Upper lobe of right lung (tissue), 1 donor: ENCODE measurements at regions not wholly inside any gene's neighbourhood (a gene's known extent, or its start where the extent isn't known, plus 50 kb on each side); places are given as distances from the start of the nearest gene placed in this dataset.

Experiments used
- ATAC-seq: fragments of 200-7000 bp; cut with Tn5 transposase; one replicate; pipeline ENCODE4 v1.9.1; 2020; ENCODE audit warnings: mild to moderate bottlenecking, moderate library complexity
- DNase-seq: peaks from one replicate; pipeline ENCODE4 v3.0.0-alpha.2; 2020
- H3K27ac ChIP-seq: fragments of 200-600 bp; one replicate; pipeline ENCODE4 v1.8.0; 2022
- H3K27me3 ChIP-seq: fragments of 200-600 bp; one replicate; pipeline ENCODE4 v1.8.0; 2022; ENCODE audit warnings: mild to moderate bottlenecking
- H3K36me3 ChIP-seq: fragments of 200-600 bp; one replicate; pipeline ENCODE4 v1.8.0; 2022
- H3K4me1 ChIP-seq: fragments of 200-600 bp; one replicate; pipeline ENCODE4 v1.8.0; 2022
- H3K4me3 ChIP-seq: fragments of 200-600 bp; one replicate; pipeline ENCODE4 v1.8.0; 2022; ENCODE audit warnings: mild to moderate bottlenecking
- H3K9me3 ChIP-seq: fragments of 200-600 bp; one replicate; pipeline ENCODE4 v1.8.0; 2022
- intact Hi-C: fragments of 100-400 bp; cut with DNase I; formaldehyde crosslinking; loops from one replicate; pipeline ENCODE4 v1.11.0; 2022
- TF ChIP-seq, protein P1 (sequence below): fragments of 200-600 bp; IDR thresholded peaks from one replicate; pipeline ENCODE4 v1.8.0; 2022; ENCODE audit warnings: antibody characterized with exemption
- donor health status: DM: no; HTN: yes; CAD: no; lungs with severe emphysema.

DNA sequence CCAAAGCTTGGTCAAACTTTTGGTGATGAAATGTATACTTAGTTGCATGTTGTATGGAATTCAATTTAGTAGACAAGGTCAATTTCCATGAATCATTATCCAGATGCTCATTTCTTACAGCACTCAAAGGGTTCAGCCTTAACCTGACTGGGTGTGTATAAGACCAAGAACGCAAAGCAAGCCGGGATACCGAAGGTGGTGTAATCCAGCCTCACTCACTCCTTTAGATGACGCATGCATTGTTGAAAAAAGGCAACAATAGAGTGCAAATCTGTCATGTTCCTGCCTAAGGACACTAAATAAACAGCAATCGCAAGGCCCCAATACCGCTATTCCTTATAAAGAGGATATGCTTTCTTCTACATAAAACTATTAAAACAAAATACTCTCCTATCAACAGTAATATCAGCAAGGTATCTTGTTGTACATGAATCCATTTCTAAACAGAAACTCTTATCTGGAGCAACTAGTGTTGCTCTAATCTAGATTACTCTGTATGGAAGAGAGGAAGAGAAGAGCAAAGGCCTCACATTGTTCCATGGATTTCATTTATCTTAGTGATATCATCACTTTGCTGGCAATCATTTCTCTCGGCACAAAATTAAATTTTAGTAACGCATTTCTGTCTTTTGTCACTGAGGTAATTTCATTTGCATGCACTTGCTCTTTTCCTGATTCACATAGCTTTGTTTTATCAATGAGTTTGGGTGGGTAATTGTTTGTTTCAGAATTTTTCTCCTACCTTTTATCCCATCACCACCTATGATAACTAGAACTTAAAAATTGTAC lies 96.2 kb downstream of the PLK2 start:
- ATAC-seq (no peak), DNase-seq (no peak)
- Histone ChIP-seq H3K4me1 (no peaks in the 10 kb centered on the region), H3K9me3 (no peaks in the 10 kb centered on the region), H3K4me3 (no peak overlapping the region), H3K27me3 (no peaks in the 10 kb centered on the region), H3K36me3 (no peaks in the 10 kb centered on the region), H3K27ac (no peak overlapping the region)
- TF ChIP-seq, protein P1, sequence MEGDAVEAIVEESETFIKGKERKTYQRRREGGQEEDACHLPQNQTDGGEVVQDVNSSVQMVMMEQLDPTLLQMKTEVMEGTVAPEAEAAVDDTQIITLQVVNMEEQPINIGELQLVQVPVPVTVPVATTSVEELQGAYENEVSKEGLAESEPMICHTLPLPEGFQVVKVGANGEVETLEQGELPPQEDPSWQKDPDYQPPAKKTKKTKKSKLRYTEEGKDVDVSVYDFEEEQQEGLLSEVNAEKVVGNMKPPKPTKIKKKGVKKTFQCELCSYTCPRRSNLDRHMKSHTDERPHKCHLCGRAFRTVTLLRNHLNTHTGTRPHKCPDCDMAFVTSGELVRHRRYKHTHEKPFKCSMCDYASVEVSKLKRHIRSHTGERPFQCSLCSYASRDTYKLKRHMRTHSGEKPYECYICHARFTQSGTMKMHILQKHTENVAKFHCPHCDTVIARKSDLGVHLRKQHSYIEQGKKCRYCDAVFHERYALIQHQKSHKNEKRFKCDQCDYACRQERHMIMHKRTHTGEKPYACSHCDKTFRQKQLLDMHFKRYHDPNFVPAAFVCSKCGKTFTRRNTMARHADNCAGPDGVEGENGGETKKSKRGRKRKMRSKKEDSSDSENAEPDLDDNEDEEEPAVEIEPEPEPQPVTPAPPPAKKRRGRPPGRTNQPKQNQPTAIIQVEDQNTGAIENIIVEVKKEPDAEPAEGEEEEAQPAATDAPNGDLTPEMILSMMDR: no peak
- intact Hi-C loops: no loop called here

DNA sequence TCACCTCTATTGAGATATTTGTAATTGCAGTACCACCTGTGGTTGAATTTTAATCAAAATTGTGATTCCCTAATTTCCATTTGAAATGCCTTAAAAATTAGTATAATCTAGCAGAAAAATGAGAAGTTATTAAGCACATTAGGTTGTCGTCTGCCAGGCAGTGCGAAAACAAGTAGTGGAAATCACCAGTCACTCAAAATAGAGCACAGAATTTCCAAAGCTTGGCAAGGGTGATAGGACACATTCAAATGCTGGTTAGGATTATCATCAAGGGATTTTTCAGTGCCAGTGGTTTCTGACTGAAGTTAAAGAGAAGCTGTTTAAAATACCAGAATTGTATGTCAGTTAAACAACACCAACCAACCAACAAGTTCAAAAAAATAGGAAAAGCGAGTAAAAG lies 97.8 kb downstream of the PLK2 start:
- no peaks in the 10 kb centered on the region for H3K36me3 ChIP-seq
- ATAC-seq: no peak
- H3K4me3 ChIP-seq: no peak overlapping the region
- TF ChIP-seq, protein P1: no peak
- H3K4me1 ChIP-seq: no peaks in the 10 kb centered on the region
- intact Hi-C loops: no loop called here
- no peak overlapping the region for H3K27ac ChIP-seq
- no peak for DNase-seq
- H3K27me3 ChIP-seq: no peaks in the 10 kb centered on the region
- no peaks in the 10 kb centered on the region for H3K9me3 ChIP-seq

DNA sequence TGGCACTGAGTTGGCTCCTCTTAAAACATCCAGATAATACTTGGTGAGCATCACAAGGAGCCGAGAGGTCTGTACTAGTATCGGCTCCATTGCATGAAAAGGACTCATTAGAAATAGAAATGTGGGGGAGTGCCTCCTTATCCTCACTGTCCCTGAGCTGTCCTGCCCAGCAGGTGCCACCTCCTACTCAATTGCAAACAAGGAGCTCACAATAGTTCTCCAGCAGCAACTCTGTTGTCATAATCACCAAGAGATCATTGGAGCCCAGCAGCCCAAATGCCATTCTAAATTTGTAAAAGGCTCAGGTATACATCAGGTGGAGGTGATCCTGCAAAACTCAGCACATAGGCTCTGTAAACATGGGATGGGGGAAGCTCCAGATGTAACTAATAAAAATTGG lies 99.1 kb downstream of the PLK2 start:
- Histone ChIP-seq H3K27me3 (no peaks in the 10 kb centered on the region), H3K4me3 (no peak overlapping the region), H3K4me1 (no peaks in the 10 kb centered on the region), H3K36me3 (no peaks in the 10 kb centered on the region), H3K27ac (no peak overlapping the region), H3K9me3 (no peaks in the 10 kb centered on the region)
- intact Hi-C loops: no loop called here
- no peak for ATAC-seq
- TF ChIP-seq, protein P1: no peak
- DNase-seq: no peak

DNA sequence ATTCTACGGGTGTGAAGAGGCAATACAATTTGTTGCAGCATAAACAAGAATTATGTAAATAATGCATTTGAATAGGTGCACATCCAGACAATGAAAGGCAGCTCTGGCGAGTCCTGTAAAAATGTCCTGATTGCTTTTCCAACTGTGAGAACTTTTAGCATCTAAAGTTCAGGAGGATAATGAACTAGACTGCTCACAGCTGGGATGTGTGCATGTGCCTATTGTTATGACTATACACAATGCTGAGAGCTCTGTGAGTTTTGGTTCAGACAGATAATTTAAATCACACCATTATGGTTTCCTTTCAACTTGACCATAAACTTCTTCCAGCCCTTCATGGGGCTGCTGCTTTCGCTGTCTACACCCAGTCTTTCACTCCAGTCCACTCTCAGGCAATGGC lies 99.9 kb downstream of the PLK2 start:
- no peak for ATAC-seq
- no peaks in the 10 kb centered on the region for H3K4me1 ChIP-seq

DNA sequence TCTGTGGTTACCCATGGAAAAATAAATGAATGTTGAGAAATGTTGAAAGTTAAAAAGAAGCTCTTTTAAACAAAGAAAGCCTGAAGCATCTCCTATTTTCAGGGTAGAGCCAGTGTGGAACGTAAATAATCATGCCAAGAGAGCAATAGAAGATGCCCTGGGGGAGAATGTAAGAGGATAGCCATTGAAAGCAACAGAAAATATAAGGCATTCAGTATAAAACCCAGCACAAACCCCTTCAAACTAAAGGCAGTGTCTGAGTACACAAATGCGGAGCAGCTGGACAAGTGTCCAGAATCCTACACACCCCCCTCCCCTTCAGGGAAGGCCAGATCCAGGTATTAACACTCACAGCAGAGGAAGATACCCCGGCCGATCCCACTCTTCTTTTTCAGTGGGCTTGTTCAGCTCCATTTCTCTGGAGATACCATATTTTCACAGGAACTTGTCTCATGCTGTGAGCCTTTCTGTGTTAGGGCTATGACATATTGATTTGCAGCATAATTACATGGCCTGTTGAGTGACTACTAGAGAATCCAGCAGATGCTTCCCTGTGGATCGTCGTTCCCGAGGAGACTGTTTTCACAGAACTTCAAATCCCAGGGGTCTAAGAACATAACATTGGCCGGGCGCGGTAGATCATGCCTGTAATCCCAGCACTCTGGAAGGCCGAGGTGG lies 101.2 kb downstream of the PLK2 start:
- DNase-seq (no peak), ATAC-seq (no peak)
- intact Hi-C loops: no loop called here
- no peaks in the 10 kb centered on the region for H3K36me3 ChIP-seq
- no peaks in the 10 kb centered on the region for H3K9me3 ChIP-seq
- H3K4me3 ChIP-seq: no peak overlapping the region
- H3K4me1 ChIP-seq: no peaks in the 10 kb centered on the region
- H3K27me3 ChIP-seq: no peaks in the 10 kb centered on the region
- TF ChIP-seq, protein P1: no peak
- no peak overlapping the region for H3K27ac ChIP-seq

More for the DNA sequence above, 99.9 kb downstream of the PLK2 start:
- DNase-seq: no peak
- TF ChIP-seq, protein P1: no peak
- Histone ChIP-seq H3K4me3 (no peak overlapping the region), H3K9me3 (no peaks in the 10 kb centered on the region), H3K27me3 (no peaks in the 10 kb centered on the region), H3K36me3 (no peaks in the 10 kb centered on the region), H3K27ac (no peak overlapping the region)
- intact Hi-C loops: no loop called here
